NCI-H748 (cell line): ENCODE measurements at regions not wholly inside any gene's neighbourhood (a gene's known extent, or its start where the extent isn't known, plus 50 kb on each side); places are given as distances from the start of the nearest gene placed in this dataset.

ENCODE experiments used
- DNase-seq: peaks from one replicate; lab custom pipeline; 2025; ENCODE audit not compliant: unreplicated experiment; lab: John Stamatoyannopoulos, UW

DNA sequence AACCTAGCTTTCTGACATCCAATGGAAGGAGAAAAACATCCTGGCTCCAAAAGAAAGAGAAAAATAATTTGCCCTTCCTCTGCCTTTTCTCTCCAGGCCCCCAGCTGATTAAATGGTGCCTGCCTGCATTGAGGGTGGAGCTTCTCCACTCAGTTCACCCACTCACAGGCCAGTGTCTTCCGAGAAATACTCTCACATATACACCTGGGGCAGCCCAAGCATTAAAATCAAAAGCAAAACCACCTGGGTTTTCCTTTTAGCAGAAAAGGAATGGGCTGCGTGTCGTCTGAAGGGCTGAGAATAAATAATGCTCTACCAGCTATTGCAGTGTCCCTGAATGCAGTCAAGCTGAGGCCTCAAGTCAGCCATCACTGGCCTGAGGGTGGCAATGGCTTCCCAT is 1143.8 kb upstream of the TENM4 start:
- no peak for DNase-seq

DNA sequence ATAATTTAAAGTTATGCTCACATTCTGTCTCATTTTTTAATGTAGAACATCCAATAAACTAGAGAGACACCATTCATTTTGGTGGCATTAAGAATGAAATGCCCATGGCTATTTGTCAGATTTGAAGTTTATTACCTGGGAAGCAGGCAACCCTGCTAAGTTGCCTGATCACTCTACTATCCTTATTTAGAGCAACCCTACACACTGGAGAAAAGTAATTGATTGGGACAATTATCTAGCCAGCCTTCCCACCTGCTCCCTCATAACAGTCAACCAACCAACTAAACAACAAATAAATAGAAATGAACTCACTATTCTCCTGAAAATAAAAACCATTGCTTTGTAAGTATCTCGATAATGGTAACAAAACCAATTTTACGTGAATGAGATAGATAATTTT is 1129.0 kb upstream of the TENM4 start:
- DNase-seq = no peak

DNA sequence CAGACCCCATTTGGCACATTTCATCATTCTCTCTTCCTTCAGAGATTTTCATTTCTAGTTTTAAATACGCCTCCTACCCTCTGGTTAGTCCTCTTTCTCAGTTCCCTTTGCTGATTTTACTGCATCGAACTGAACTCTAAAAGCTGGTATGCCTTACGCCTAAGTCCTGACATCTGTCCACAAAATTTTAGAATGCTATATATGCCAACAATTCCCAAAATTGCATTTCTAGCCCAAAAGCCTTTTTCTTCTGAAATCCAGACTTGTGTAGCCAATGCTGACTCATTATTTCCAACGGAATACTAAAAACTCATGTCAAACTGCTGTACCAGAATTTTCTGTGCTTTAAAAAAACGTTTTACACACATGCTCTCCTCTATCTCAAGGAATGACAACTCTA is 1124.4 kb upstream of the TENM4 start:
- no peak for DNase-seq

DNA sequence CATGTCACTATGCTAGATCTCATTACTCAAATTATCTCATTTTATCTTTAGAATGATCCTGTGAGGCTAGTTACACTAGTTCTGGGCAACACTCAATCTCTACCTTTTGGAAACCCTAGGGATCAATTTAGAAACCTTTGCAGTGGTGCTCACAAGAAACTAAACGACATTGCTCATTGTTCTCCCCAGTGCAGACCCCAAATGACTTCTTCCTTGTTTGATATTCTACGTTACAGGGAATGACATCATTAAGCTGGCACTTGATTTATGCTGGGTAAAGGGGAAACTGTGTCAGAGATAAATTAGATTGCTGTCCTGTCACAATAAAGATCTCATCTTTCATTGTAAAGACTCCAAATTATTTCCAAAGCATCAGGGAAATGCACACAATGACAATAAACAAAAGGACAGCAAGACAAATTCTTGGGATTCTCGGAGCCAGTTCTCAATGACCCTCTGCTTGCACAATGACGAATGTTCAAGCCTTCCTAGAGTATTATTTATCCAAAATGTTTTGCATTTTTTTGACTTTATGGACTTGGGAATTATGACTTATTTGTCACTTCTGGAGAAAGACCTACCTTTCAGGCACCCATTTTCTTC is 1121.8 kb upstream of the TENM4 start:
- no peak for DNase-seq

DNA sequence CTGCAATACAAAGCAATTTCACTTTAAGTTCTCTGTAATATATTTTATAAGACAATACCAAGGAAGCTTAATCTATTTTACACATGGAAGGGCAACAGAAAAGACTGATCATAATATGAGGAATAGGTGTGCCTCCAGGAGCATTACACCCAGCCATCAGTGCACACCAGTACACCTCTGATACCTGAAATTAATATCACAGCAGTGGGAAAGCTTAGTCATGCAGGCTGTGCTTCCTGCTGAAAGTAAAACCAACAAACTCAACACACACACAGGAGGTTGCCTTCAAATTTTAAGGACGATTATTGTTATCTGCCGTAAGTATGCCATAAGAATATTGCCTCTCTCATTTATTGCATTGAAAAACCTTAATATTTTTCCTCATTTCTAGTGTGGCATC is 1119.1 kb upstream of the TENM4 start:
- DNase-seq = no peak

DNA sequence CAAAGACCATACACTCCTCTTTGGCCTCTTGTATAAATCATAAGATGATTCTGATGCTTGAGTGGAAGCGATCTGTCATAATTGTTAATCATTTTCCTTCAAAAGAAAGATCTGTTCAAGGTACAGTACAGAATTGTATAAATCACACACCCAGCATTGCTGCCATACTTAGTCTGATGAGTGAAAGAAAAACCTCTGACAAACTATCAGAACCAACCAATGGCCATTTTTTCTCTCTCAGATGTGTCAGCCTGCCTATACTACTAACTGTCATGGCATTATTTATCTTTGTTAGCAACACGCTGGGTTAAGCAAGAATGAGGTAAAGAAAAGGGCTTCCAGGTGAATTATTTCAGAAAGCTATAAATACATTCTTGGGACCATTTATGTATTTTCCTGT is 1112.7 kb upstream of the TENM4 start:
- DNase-seq = no peak

DNA sequence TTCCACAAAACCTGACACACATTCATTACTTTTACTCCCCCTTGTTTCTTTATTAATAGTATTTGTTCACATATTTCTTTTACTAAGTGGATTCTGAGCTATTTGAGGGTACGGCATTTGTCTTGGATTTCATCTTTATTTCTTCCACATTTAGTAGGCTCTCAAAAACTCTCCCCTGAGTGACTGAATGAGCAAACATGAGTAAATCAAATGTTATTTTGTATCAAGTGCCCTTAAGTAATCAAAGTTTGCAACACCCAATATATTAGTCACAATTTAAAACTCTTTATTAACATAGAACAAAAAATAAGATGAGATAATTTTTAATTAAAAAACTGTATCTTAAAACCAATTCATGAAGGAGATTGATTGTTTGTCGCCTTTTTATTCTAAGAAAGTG is 1101.9 kb upstream of the TENM4 start:
- DNase-seq = no peak

DNA sequence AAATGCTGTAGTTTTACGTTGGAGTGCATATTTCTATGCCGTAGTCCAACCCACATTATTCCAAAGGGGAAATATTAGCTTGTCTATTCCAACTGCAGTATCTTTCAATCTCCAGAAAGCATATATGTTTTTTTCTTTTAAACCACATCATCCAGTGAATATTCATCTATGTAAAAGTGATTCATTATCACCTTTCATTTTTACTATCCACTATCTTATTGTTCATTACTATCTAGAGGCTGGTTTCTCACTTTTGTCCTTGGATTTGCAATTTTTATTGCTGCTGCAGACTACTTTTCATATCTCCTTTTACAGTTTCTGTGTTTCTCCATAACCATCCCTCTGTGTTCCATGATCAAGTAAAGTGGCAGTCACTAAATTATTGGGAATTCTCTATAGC is 1097.2 kb upstream of the TENM4 start:
- no peak for DNase-seq

DNA sequence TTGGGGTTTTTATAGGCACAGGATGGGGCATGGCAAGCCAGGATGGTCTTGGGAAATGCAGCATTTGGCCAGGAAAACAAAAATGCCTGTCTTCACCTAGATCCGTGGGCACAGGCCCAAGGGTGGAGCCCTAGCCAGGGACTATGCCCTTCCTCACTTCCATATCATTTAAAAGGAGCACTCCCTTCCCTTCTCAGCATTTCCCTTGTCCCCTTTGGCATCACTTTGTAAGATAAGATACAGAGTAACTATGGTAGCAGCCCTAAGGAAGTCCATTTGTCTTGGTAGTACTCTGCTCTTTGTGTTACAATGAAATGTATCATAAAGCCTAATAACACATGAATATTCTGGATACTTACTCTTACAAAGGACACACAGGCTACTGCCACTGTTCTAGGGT is 1092.6 kb upstream of the TENM4 start:
- no peak for DNase-seq

DNA sequence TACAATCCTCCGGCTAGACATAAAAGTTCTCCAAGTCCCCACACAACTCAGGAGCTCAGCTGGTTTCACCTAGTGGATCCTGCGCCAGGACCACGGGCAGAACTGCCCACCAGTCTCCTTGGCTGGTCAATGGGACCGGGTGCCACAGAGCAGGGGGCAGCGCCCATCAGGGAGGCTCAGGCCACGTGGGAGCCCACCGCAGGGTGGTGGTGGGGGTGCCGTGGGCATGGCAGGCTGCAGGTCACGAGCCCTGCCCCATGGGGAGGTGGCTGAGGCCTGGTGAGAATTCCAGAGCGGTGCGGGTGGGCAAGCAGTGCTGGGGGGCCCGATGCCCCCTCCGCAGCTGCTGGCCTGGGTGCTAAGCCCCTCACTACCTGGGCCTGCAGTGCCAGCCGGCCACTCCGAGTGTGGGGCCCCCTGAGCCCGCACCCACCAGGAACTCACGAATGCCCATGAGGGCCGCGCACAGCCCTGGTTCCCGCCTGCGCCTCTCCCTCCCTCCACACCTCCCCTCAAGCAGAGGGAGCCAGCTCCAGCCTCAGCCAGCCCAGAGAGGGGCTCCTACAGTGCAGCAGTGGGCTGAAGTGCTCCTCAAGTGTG is 1091.9 kb upstream of the TENM4 start:
- DNase-seq = no peak

DNA sequence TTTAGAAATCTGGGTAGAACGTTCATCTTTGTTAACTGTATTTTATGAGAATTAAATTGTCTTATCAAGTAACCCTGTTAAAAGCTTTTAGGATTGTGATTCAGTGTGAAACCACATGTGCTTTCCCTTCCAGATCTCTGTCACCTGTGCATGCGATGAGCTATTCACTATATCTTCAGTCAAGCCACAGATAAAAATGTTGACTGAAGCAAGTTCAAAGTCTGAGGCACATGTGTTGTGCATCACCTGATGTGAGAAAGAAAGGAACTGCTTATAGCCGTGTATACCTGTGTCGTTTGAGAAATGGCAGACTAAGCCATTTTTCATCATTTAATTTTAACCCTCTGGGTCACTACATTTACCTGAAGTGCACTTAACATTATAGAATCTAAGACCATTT is 1088.9 kb upstream of the TENM4 start:
- DNase-seq = no peak

DNA sequence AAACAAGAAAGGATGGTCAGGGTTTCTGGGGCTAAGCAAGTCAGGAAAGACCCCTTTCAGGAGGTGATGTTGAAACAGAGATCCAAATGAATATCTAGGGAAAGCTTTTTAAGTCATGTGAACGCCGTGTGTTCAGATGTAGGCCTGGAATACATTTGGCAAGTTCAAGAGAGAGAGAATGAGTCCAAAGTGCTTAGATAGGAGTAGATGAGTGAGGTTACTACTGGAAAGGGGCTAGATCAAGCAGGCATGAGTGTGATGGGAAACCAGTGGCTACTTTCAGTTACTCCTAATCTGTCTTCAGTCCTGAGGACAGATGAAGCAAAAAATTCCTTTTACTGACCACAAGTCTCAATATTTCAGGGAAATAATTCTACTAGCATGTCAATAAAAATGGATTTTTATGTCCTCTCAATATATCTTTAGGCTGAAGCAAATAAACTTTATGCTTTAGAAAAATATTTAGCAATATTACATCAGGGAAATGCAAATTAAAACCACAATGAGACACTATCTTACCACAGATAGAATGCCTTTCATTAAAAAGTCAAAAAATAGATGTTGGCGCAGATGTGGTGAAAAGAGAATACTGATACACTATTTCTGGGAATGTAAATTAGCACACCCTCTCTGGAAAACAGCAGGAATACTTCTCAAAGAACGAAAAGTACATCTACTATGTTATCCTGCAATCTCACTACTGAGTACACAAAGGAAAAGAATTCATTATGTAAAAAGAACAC is 1085.0 kb upstream of the TENM4 start:
- DNase-seq = no peak

DNA sequence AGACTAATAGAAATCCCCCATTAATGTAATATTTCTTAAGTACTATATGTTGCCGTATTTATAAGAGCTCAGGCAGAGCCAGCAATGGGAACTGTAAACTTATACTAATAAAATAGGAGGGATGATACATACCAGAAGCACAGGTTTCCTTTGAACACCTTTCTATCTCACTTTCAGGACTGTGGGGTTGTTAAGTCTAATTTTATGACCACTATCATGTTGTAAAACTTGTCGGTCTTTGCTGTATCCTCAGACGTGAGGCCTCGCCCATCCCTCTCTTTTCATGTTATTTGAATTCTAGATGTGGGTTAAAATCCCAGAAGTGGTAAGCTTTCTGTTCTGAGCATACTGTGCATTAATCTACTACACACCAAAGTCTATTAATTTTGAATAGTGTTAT is 1083.5 kb upstream of the TENM4 start:
- DNase-seq = no peak

DNA sequence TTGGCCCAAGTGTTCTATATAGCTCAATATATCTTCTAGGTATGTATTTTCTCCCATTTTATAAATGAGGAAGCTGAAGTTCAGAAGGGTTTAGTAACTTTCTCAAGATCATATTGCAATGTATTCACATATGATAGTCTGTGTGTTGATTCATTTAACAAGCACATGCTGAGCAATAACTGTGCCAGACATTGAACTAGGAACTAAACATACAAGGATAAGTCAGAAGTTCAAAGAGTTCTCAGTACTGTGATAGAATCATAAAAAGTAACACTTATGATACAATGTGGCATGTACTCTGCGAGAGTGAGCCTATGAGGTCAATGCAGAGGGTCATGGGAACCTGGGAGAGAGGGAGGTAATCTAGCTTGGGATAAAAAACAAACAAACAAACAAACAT is 1082.2 kb upstream of the TENM4 start:
- DNase-seq = no peak

DNA sequence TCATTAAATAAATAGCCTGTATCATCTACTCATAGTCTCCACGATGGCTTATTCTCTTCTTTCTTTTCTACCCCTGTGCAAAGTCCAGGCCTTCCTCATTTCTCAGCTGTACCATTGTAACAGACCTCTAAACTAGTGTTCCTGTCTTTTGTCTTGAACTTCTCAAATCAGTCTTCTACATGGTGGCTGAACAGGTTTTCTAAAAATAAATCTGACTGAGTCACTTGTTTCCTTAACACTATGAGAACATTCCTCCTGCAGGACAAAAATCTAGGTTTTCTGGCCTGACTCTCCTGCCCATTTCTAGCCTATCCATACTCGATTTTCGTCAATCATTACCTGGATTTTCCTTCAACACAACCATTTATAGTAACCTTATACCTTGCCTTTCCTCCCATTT is 1080.8 kb upstream of the TENM4 start:
- no peak for DNase-seq

DNA sequence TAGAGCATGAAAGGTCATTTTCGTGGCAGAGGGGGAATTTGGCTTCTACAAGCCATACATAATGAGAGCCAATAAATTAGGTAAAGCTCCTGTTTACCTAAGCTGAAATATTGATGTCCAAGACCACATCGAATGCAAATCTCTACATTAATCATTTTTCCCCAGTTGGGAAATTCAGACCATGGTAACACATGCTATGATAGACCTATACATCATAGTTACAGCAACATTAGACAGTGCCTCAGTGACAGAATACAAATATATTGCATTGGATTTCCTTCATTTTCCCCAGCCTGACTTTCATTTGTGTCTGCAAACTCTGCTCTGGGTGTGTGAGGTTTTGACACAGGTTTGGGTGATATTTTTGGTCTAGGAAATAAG is 1079.7 kb upstream of the TENM4 start:
- no peak for DNase-seq

DNA sequence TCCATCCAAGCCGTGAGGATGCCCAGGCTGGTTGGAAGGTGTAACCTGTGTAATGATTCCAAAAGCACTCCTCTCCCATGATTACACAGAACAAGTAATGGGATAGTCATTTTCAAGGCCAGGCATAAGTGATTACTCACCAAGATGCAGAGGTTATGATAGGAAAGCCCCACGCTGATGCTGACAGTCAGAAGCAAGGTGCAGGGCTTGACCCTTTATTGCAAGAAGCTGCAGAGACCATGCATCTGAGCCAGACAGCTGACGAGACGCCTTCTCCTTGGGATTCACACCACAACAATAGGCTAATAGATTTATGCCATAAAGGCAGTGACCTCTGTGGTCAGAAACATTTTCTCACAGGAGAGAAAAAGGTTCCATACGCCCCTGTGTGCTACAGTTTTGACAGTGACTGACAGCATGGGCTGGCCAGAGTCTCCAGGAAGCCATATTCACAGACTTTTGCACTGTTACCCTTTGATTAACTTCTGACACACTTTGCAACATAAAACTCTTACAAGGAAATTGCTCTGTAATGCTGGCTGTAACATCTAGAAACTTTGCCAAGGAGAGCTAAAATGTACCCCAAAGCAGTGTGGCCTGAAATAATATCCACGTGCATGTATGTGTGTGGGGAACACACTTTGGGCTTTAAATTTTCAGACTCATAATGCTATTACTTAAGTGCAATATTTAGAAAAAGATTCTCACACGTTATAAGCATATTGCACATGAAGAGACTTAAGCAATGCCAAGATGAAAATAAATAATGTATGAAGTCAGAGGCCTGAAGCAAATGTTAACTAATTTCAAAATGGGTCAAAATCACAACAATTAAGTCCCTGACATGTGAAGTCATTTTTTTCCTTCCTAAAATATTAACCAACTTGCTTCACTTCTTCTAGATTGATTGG is 1079.0 kb upstream of the TENM4 start:
- no peak for DNase-seq

DNA sequence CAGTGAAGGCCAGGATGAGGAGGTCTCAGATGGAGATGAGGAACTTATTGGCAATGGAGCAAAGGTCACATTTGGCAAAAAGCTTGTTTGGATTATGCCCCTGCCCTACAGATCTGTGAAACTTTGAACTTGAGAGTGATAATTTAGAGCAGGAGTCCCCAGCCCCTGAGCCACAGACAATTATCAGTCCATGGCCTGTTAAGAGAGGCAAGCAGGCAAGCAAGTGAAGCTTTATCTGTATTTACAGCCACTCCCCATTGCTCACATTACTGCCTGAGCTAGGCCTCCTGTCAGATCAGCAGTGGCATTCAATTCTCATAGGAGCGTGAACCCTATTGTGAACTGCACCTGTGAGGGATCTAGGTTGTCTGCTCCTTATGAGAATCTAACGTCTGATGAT is 1076.9 kb upstream of the TENM4 start:
- DNase-seq = no peak

DNA sequence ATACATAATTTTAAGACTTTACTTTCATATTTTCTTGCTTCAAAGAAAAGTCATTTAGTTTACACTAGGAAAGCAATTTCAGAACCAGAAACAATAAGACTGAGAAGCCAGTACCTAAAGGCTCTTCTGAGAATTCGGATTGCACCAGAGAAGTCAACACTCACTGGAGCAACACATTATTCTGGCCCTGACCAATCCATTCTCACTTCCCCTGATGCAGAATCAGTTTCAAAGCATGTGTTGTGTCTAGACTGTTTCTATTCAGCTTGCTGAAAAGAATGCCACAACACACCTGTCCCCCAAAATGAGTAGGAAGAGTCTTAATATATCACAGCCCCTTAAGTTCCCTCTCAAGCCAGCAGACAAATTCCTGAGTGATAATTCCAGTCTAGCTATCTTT is 1074.3 kb upstream of the TENM4 start:
- DNase-seq = no peak

DNA sequence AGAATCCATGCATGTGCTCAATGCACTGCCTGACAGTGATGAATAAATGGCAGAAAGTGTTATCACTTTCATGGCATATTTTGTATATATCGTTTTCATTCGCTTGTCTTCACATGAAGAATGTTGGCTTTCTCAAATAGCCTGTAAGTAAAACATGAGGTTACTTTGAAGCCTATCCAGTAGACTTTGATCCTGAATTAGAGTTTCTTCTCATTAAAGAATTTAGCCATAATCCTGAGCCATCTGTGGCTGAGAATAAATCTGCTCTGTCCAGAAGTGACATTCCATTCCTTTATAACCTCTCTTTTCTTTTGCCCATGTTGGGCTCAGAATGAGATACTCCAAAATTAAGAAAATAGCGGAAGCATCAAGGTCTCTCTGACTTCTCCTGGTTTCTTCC is 1071.7 kb upstream of the TENM4 start:
- DNase-seq = no peak

DNA sequence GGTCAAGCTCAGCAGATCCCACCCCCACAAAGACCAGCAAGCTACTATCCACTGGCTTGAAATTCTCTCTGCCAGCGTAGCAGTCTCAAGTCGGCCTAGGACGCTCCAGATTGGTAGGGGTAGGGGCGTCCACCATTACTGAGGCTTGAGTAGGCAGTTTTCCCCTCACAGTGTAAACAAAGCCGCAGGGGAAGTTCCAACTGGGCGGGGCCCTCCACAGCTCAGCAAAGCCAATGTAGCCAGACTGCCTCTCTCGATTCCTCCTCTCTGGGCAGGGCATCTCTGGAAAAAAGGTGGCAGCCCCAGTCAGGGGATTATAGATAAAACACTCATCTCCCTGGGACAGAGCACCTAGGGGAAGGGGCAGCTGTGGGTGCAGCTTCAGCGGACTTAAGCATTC is 1064.9 kb upstream of the TENM4 start:
- DNase-seq = peak; percentile 40

DNA sequence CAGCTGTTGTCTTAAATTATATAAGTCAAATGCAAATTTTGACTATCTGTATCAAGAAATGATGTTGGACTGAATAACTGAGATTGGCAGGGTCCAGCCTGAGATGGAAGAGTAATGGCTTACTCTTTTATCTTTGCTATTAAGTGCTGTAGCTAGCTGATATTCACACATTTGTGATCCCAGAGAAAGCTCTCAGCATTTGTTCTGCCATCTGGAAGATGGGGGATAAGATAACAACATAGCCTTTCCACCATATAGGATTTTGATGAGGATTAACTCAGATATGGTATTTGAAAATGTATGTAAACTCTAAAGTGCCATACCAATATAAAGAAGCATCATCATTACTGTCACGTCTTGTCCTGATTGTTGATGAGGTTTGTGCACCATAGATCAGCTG is 1063.2 kb upstream of the TENM4 start:
- no peak for DNase-seq
